H9 (cell line): ENCODE measurements at regions not wholly inside any gene's neighbourhood (a gene's known extent, or its start where the extent isn't known, plus 50 kb on each side); places are given as distances from the start of the nearest gene placed in this dataset.

Source experiments
- DNase-seq: peaks from one replicate; pipeline ENCODE4 v3.0.0-alpha.2; 2017
- H2AFZ ChIP-seq: one replicate; pipeline ENCODE4 v1.6.1; 2013; ENCODE audit warnings: mild to moderate bottlenecking, low read length, control low read depth, moderate library complexity
- H2AK5ac ChIP-seq: 2 replicates; pipeline ENCODE4 v1.6.1; 2013; ENCODE audit warnings: low read length, control low read depth, mixed read lengths; ENCODE audit not compliant: insufficient read length
- H2BK120ac ChIP-seq: one replicate; pipeline ENCODE4 v1.6.1; 2013; ENCODE audit warnings: low read depth, mild to moderate bottlenecking, low read length, control low read depth, inconsistent platforms; ENCODE audit not compliant: poor library complexity, severe bottlenecking
- H2BK12ac ChIP-seq: 2 replicates; pipeline ENCODE4 v1.6.1; 2013; ENCODE audit warnings: low read length, control low read depth, mixed read lengths, low read depth; ENCODE audit not compliant: insufficient read length
- H2BK15ac ChIP-seq: 2 replicates; pipeline ENCODE4 v1.6.1; 2013; ENCODE audit warnings: low read depth, low read length, control low read depth
- H2BK20ac ChIP-seq: one replicate; pipeline ENCODE4 v1.6.1; 2013; ENCODE audit warnings: low read depth, mild to moderate bottlenecking, low read length, control low read depth, inconsistent platforms; ENCODE audit not compliant: poor library complexity, severe bottlenecking
- H2BK5ac ChIP-seq: 2 replicates; pipeline ENCODE4 v1.6.1; 2013; ENCODE audit warnings: low read length, control low read depth, mixed read lengths; ENCODE audit not compliant: insufficient read length
- H3K14ac ChIP-seq: 2 replicates; pipeline ENCODE4 v1.6.1; 2013; ENCODE audit warnings: low read length, control low read depth; ENCODE audit not compliant: insufficient read depth
- H3K18ac ChIP-seq: 2 replicates; pipeline ENCODE4 v1.6.1; 2013; ENCODE audit warnings: low read depth, mild to moderate bottlenecking, mixed read lengths, low read length, control low read depth; ENCODE audit not compliant: insufficient read length
- H3K23ac ChIP-seq: 2 replicates; pipeline ENCODE4 v1.6.1; 2013; ENCODE audit warnings: low read length, control low read depth, mixed read lengths, low read depth; ENCODE audit not compliant: insufficient read length
- H3K23me2 ChIP-seq: 2 replicates; pipeline ENCODE4 v1.6.1; 2013; ENCODE audit warnings: low read depth, mild to moderate bottlenecking, mixed read lengths, low read length, control low read depth; ENCODE audit not compliant: insufficient read length, poor library complexity, severe bottlenecking
- H3K27ac ChIP-seq: 2 replicates; pipeline ENCODE4 v1.5.1; 2013; ENCODE audit warnings: low read length, control low read depth, mixed read lengths, low read depth; ENCODE audit not compliant: insufficient read length
- H3K27me3 ChIP-seq: 2 replicates; pipeline ENCODE4 v1.6.1; 2013; ENCODE audit warnings: low read length, control low read depth, inconsistent platforms; ENCODE audit not compliant: insufficient read depth
- H3K4ac ChIP-seq: 2 replicates; pipeline ENCODE4 v1.6.1; 2013; ENCODE audit warnings: low read depth, mild to moderate bottlenecking, control low read depth, inconsistent platforms, low read length, moderate library complexity
- H3K4me1 ChIP-seq: 2 replicates; pipeline ENCODE4 v1.6.1; 2013; ENCODE audit warnings: low read length, control low read depth, inconsistent platforms; ENCODE audit not compliant: insufficient read depth
- H3K4me2 ChIP-seq: 2 replicates; pipeline ENCODE4 v1.6.1; 2013; ENCODE audit warnings: low read length, control low read depth, mixed read lengths; ENCODE audit not compliant: insufficient read length, insufficient read depth
- H3K56ac ChIP-seq: 2 replicates; pipeline ENCODE4 v1.6.1; 2013; ENCODE audit warnings: low read depth, mild to moderate bottlenecking, mixed read lengths, low read length, control low read depth; ENCODE audit not compliant: insufficient read length
- H3K79me1 ChIP-seq: 2 replicates; pipeline ENCODE4 v1.6.1; 2013; ENCODE audit warnings: low read depth, mild to moderate bottlenecking, moderate library complexity, low read length, control low read depth, inconsistent platforms; ENCODE audit not compliant: insufficient read depth, poor library complexity, severe bottlenecking
- H3K79me2 ChIP-seq: 2 replicates; pipeline ENCODE4 v1.6.1; 2013; ENCODE audit warnings: low read length, control low read depth, inconsistent platforms; ENCODE audit not compliant: insufficient read depth
- H3K9ac ChIP-seq: 2 replicates; pipeline ENCODE4 v1.6.1; 2013; ENCODE audit warnings: low read length, control low read depth, mixed read lengths; ENCODE audit not compliant: insufficient read length; ENCODE audit errors: extremely low read depth
- H3K9me3 ChIP-seq: one replicate; pipeline ENCODE4 v1.6.1; 2013; ENCODE audit warnings: low read depth, low read length, inconsistent platforms; ENCODE audit not compliant: control insufficient read depth
- H3T11ph ChIP-seq: one replicate; pipeline ENCODE4 v1.6.1; 2013; ENCODE audit warnings: mild to moderate bottlenecking, low read length, control low read depth, inconsistent platforms
- H4K20me1 ChIP-seq: one replicate; pipeline ENCODE4 v1.6.1; 2013; ENCODE audit not compliant: control insufficient read depth, insufficient read length, insufficient read depth
- H4K5ac ChIP-seq: 2 replicates; pipeline ENCODE4 v1.6.1; 2013; ENCODE audit warnings: low read depth, mild to moderate bottlenecking, mixed read lengths, low read length, control low read depth; ENCODE audit not compliant: insufficient read length
- H4K8ac ChIP-seq: replicated peaks from 2 replicates; pipeline ENCODE4 v1.6.1; 2013; ENCODE audit warnings: low read length, control low read depth, mixed read lengths, low read depth; ENCODE audit not compliant: insufficient read length
- H4K91ac ChIP-seq: 2 replicates; pipeline ENCODE4 v1.6.1; 2013; ENCODE audit warnings: low read depth, mild to moderate bottlenecking, moderate library complexity, mixed read lengths, low read length, control low read depth; ENCODE audit not compliant: insufficient read length
- H3K27ac Mint-ChIP-seq, 3 experiments: 2 replicates in 2 of 3; 3 replicates in 1 of 3; pipeline ENCODE4 v1.8.0; 2020 to 2021; ENCODE audit warnings: mixed read lengths in 3 of 3, mild to moderate bottlenecking in 1 of 3, moderate library complexity in 1 of 3
- H3K27me3 Mint-ChIP-seq: 2 replicates; pipeline ENCODE4 v1.8.0; 2021; ENCODE audit warnings: low read depth, mild to moderate bottlenecking, moderate library complexity, mixed read lengths
- H3K36me3 Mint-ChIP-seq, 3 experiments: 2 replicates in 2 of 3; 3 replicates in 1 of 3; pipeline ENCODE4 v1.8.0; 2020 to 2021; ENCODE audit warnings: low read depth in 3 of 3, mixed read lengths in 3 of 3; ENCODE audit not compliant: insufficient read depth in 1 of 3
- H3K4me1 Mint-ChIP-seq, 2 experiments: 2 replicates each; pipeline ENCODE4 v1.8.0; 2020; ENCODE audit warnings: mixed read lengths in 2 of 2
- H3K4me3 Mint-ChIP-seq, 2 experiments: 2 replicates in 1 of 2; 3 replicates in 1 of 2; pipeline ENCODE4 v1.8.0; 2020 to 2021; ENCODE audit warnings: mild to moderate bottlenecking in 2 of 2, mixed read lengths in 2 of 2, moderate library complexity in 1 of 2
- H3K9me3 Mint-ChIP-seq, 2 experiments: 2 replicates in 1 of 2; 3 replicates in 1 of 2; pipeline ENCODE4 v1.8.0; 2020; ENCODE audit warnings: mild to moderate bottlenecking in 2 of 2, mixed read lengths in 2 of 2, moderate library complexity in 1 of 2
- WGBS: extraction: QIAGEN DNeasy Blood & Tissue Kit; methylation state at CpG from one replicate; pipeline ENCODE4 v1.1.7; 2013; ENCODE audit warnings: missing lambda C conversion rate, low lambda C conversion rate, mixed read lengths; ENCODE audit not compliant: insufficient read length; ENCODE audit errors: extremely low coverage; 5-methylcytosine and 5-hydroxymethylcytosine counted together
- TF ChIP-seq, protein P1 (sequence below): fragments of 200-600 bp; sonication (generic); conservative IDR thresholded peaks from 3 replicates; pipeline ENCODE4 v1.8.0; 2021; ENCODE audit warnings: antibody characterized with exemption, mild to moderate bottlenecking

DNA sequence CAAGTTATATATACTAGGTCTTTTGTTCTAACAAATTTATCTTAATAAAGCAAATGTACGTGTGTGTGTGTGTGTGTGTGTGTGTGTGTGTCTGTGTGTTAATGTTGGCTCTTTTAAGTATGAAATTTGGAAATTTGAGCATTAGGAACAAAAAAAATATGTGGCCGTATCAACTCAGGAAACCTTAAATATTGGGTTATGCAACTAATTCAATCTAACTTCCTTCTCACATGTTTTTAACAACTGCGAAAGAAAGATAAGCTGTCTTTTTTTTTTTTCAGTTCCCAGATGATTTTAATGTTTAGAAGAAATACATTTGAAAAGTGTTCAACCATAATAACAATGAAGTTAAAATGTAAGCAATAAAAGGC is 616.4 kb upstream of the ARID1B start:
- DNase-seq, result no peak
- Histone ChIP-seq H3K23me2 (no peaks in the 10 kb centered on the region), H2BK5ac (no peak overlapping the region), H3T11ph (no peak overlapping the region), H3K79me1 (no peaks in the 10 kb centered on the region), H3K18ac (no peak overlapping the region), H3K9ac (no peak overlapping the region), H3K14ac (no peak overlapping the region), H3K56ac (no peak overlapping the region), H2AFZ (no peak overlapping the region), H3K27me3 (no peaks in the 10 kb centered on the region), H2AK5ac (no peak overlapping the region), H2BK20ac (no peak overlapping the region), H3K4ac (no peak overlapping the region), H3K79me2 (no peaks in the 10 kb centered on the region), H3K27ac (no peak overlapping the region), H3K4me2 (no peak overlapping the region), H2BK12ac (no peak overlapping the region), H4K8ac (no peak overlapping the region), H4K20me1 (no peaks in the 10 kb centered on the region), H4K91ac (no peak overlapping the region), H2BK15ac (no peak overlapping the region), H4K5ac (no peak overlapping the region), H3K4me1 (no peaks in the 10 kb centered on the region), H3K23ac (no peak overlapping the region), H3K9me3 (no peaks in the 10 kb centered on the region), H2BK120ac (no peak overlapping the region)
- no peaks in the 10 kb centered on the region for H3K4me1 Mint-ChIP-seq
- no peaks in the 10 kb centered on the region for H3K36me3 Mint-ChIP-seq
- H3K27me3 Mint-ChIP-seq, result no peaks in the 10 kb centered on the region
- no peak overlapping the region for H3K4me3 Mint-ChIP-seq
- no peaks in the 10 kb centered on the region; a peak in 1 of 5 replicates for H3K9me3 Mint-ChIP-seq
- no peak overlapping the region for H3K27ac Mint-ChIP-seq
- TF ChIP-seq, protein P1, sequence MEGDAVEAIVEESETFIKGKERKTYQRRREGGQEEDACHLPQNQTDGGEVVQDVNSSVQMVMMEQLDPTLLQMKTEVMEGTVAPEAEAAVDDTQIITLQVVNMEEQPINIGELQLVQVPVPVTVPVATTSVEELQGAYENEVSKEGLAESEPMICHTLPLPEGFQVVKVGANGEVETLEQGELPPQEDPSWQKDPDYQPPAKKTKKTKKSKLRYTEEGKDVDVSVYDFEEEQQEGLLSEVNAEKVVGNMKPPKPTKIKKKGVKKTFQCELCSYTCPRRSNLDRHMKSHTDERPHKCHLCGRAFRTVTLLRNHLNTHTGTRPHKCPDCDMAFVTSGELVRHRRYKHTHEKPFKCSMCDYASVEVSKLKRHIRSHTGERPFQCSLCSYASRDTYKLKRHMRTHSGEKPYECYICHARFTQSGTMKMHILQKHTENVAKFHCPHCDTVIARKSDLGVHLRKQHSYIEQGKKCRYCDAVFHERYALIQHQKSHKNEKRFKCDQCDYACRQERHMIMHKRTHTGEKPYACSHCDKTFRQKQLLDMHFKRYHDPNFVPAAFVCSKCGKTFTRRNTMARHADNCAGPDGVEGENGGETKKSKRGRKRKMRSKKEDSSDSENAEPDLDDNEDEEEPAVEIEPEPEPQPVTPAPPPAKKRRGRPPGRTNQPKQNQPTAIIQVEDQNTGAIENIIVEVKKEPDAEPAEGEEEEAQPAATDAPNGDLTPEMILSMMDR, result no peak
- WGBS, result no CpG with 5 or more reads among the region's 3 CpGs
